HG03439 (cell line): ENCODE measurements at regions not wholly inside any gene's neighbourhood (a gene's known extent, or its start where the extent isn't known, plus 50 kb on each side); places are given as distances from the start of the nearest gene placed in this dataset.

Source experiments
- ATAC-seq: cut with Tn5 transposase; IDR thresholded peaks from one replicate; pipeline ENCODE4 v1.9.1; 2021; ENCODE audit warnings: mild to moderate bottlenecking, moderate library complexity; ENCODE audit not compliant: unreplicated experiment

DNA sequence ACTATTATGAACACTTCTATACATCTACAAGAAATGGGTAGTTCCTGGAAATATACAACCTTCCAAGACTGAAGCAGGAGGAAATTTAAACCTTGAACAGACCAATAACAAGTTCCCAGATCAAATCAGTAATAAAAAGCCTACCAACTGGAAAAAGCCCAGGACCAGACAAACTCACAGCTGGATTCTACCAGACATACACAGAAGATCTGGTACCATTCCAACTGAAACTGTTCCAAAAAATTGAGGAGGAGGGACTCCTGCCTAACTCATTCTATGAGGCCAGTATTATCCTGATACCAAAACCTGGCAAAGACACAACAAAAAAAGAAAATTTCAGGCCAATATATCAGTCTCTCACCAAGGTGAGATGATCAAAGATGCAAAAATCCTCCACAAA is 189.4 kb downstream of the RPS29 start:
- ATAC-seq: no peak

GRCh38 chr14:49381778-49382177 is 204.4 kb downstream of the RPS29 start:
- ATAC-seq: no peak

DNA sequence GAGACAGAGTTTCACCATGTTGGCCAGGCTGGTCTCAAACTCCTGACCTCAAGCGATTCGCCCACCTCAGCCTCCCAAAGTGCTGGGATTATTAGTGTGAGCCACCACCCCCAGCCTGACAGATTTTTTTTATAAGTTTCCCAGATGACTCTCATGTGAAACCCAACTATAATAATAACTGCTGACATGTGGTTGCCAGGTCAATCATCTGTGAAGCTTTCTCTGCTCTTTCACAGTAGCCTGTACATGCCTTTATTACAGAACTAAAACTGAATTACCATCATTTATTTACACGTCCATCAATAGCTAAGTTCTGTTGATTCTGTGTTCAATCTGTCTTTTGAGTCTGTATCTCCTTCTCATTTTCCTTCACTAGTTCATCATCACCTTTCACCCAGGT is 218.5 kb downstream of the RPS29 start:
- ATAC-seq: no peak

- ATAC-seq: no peak
These were observed 219.8 kb downstream of the RPS29 start for GRCh38 chr14:49366416-49366815.

- ATAC-seq: no peak
These were observed 221.4 kb downstream of the RPS29 start for GRCh38 chr14:49364752-49365117.

DNA sequence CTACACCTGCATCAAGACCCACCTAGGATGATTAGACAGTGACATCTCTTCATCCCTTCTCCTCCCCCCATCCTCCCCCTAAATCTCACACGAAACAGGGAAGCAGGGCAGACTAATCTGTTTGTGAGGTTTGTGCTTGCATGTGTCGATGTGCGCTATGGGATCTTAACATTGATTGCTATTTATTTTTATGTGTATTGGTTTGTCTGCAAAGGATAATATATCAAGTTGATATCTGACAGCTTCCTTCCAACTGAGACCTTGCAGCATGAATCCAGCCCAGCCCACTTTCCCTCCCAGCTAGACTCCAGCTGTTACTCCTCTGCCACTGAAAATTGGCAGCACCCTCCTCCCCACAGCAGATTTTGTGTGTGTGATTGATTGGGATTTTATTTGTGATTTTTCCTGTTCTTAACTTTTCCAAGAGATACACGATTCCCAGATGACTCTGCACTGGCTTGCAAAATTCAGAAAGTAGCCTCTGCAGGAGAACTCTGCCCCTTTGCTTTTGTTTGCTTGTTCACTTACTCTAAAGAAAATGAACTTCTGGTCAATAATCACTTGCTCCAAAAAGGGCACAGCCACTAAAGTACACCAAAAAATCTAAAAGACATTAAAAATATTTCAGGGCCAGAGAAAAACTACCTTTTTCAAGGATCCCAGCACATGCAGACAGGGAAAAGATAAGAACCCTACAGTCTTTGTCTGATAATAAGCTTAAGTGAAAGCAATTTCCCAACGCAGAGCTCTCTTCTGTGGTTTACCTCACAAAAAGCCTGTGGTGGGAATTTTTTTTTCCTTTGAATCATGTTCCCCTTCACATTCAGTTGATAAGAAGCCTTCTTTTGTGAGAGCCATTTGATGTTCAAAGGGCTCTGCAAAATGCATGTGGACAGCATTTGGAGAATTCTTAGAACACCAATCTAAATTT is 222.1 kb downstream of the RPS29 start:
- ATAC-seq: no peak

DNA sequence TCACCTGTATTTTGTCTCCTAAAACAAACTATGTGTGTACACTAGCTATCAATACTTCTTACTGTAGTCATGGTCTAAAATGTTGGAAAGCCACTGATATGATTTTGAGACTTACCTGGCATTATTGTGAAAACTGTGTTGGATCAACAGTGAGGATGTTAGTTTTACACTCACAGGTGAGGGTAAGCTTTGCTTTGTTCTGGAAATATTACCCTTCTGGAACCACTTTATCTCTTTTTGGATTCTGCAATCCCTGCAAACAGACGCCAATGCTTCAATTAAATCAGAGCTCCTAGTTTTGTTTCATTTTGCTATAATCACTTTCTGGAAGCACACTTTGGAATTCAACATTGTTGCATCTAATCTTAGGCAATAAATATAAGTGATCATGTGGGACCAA is 223.3 kb downstream of the RPS29 start:
- ATAC-seq: no peak

GRCh38 chr14:49339130-49339529 is 247.1 kb downstream of the RPS29 start:
- no peak for ATAC-seq

DNA sequence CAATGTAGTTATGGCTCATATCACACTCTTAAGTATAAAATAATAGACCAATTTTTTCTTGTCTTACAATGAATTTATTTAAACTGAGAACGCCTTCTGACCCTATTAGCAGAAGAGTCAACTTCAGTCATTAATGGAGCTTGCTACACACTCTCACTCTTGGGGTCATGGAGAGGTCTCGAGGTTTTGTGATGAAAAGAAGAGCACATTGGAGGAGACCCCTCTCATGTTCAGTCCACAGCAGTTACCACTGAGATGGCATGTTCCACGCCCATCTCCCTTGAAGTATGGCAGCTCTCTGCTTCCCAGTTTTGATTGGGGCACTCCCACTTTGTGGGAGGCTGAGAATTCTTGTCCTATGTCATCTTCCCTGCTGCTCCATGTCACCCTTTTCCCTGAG is 266.4 kb downstream of the RPS29 start:
- ATAC-seq: no peak

GRCh38 chr14:49315570-49315969 is 270.6 kb downstream of the RPS29 start:
- no peak for ATAC-seq

- ATAC-seq: no peak
These were observed 271.4 kb downstream of the RPS29 start for GRCh38 chr14:49314737-49315136.

DNA sequence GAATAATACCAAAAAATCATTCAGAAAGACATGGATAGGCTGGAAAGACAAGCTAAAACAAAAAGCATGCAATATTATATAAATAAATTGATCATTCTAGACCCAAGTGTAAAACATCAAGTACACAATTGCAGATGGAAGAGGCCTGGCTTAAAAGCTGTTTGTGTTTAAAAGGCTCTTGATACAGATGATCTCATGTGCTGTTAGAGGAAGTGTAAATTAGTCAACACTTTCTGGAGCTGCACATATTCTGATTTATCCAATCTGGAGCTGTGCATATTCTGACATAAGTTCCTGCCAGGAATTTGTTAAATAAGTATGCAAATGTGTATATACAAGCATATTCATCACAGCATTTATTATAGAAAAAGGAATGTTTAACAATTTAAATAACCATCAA is 273.1 kb downstream of the RPS29 start:
- no peak for ATAC-seq

DNA sequence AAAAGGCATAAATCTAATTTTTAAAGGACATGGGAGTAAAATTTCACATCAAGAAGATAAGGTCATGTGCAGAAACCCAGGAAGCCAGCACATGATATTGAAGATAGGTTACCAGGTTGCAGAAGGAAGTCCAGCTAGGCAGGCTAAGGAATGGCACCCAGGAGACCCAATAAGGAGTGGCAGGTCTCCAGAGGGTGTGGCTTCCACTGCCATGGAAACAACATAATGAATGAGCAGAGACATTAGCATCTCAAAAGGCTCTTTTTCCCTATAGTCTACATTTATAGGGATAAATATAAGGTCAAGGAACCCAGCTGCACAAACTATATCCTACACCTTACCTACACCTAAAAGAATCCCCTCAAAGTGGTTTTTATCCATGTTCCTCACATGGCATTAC is 275.9 kb downstream of the RPS29 start:
- no peak for ATAC-seq

- peak; percentile 72 for ATAC-seq
These were observed 279.9 kb downstream of the RPS29 start for GRCh38 chr14:49306152-49306751.

GRCh38 chr14:49303946-49304516 is 282.1 kb downstream of the RPS29 start:
- no peak for ATAC-seq

- ATAC-seq: no peak
These were observed 289.1 kb downstream of the RPS29 start for GRCh38 chr14:49297102-49297501.

GRCh38 chr14:49294621-49295148 is 291.5 kb downstream of the RPS29 start:
- no peak for ATAC-seq

GRCh38 chr14:49287004-49287403 is 299.2 kb downstream of the RPS29 start:
- ATAC-seq: no peak

DNA sequence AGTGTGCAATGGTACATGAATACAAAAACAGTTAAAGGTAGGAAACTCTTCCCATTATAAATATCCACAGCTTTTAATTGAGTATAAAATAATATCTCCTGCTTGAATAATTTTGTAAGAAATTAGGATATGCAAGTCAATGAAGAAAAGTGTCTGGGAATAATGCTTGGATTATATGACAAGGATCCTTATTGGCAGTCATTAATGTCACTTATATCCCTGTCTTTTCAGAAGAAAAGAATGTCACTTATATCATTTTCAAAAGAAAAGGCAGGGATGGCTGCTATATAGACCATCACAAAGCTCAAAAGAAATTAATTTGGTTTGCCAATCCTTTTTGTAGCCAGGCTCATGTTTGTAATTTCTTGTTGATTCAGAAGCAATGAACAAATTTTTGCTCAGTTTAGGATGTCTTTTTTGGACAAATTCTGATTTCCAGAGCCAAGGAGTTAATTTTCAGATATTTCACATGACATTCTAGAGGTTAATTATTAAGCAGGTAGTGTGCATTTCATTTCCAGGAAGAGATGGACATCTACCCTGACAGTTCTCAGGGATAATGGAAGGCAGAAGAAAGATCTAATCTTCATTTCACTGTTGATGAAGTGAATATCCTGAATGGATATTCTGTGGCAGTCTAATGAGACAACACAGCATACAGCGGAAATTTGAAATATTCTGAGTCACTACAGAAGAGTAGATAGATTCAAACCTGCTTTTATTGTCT is 299.8 kb downstream of the RPS29 start:
- ATAC-seq: no peak

DNA sequence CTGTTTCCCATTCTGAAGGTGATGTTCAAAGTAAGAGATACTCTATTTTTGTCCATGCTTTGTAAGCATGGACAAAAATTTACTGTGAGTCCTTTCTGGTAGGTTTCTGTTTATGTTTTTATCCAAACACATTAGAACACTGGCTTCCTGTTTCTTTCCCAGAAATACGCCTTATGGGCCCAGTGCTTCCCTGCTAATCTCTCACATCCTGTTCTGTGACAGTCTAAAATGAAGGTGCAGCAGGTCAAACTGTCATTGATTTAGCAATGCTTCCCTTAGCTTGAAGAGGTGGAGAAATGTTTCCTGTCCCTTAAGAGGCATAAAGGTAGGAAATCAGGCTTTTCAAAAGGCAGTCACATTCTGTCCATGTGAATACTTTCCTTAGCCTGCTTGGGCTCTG is 305.6 kb downstream of the RPS29 start:
- no peak for ATAC-seq

DNA sequence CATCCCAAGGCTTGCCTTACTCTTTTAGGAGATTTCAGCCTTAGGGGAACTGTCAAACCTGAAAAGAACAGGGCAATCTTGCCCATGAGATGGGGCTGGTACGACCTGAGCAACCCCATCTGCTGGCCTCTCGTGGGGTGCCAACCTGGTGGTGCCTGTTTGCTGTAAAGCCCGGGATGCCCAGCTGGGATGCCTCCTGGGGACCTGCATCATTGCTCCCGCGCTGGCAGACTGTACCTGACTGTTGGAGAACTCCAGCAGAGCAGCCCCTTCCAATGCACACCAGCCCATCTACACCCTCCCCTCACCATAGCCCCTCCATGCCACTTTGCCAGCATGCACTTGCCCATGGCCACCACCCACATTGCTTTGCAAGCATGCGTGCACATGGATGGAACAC is 335.7 kb downstream of the RPS29 start:
- ATAC-seq: no peak
